EL (cell line): ENCODE measurements at regions not wholly inside any gene's neighbourhood (a gene's known extent, or its start where the extent isn't known, plus 50 kb on each side); places are given as distances from the start of the nearest gene placed in this dataset.

Experiments
- DNase-seq: peaks from one replicate; pipeline ENCODE4 v3.0.0-alpha.2; 2016

DNA sequence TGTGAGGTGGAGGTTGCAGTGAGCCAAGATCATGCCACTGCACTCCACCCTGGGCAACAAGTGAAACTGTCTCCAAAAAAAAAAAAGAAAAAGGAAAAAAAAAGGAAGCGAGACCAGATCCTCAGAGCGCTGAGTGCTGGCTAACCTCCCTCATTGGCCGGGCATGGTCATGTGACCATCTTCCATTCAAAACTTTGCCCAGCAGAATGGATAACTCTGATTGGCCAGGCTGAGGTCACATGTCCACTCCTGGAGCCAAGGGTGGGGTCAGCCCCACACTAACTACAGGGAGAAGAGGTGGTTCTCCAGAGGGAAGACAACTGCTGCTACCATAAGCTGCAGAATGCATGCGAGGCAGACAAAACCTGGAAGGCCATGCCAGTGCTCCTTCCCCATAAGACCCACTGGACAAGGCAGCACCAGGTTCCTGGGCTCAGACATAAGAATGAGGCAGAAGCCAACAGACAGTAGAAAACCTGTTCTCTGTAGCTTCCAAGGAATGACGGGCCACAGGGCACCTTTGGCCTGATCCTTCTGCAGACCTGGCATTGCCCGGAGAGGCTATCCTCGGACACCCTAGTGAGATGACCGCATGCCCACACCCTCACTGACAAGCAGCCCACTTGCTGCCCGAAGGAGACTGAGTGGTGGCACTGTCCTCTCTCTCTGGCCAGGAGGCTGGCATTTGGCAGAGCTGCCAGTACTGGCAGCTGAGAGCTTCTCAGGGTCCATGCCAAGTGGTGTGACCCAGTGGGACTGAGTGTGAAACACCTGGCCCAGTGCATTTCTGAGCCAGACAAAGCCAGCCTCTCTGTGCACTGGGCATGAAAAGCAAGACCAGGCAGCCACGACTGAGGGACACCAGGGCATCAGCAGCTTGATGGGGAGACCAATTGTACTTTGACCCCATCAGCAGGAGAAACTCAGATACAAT lies 311.9 kb upstream of the SULF2 start:
- no peak for DNase-seq

DNA sequence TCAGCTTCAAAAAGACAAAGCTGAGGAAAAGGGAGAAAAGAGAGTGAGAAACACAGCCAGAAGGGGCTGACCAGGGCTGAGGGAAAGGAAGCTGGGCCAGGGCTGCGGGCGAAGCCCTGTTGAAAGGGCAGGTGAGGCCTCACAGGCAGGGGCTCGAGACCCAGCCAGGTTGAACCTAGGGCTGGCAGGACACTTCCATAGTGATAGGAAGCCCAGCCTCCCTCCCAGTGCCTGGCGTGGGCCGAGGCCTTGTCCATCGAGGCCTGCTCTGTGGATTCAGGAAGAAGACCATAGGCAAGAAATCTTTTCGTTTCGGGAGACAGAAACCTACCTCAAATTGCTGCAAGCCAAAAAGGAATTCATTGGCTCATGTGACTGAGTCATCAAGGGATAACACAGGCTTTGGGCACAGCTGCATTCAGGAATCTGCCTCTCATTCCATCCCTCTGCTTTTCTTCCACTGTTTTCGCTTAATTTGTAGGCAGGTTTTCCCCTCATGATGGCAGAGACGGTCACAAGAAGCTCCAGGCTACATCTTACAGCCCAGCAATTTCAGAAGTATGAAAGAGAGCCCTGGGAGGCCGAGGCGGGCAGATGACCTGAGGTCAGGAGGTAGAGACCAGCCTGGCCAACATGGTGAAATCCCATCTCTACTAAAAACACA lies 311.1 kb upstream of the SULF2 start:
- DNase-seq, result no peak

DNA sequence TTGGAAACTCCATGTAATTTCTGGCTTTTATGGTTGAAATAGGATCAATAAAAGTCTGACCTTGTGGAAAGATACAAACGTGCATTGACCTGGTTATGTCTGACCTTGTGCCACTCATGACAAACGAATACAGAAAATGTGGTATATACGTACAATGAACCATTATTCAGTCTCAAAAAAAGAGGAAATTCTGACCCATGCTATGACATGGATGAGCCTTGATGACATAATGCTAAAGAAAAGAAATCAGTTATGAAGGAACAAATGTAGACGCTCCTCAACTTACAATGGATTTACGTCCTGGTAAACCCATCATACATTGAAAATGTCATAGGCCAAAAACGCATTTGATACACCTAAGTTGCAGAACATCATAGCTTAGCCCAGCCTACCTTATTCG lies 309.7 kb upstream of the SULF2 start:
- no peak for DNase-seq

DNA sequence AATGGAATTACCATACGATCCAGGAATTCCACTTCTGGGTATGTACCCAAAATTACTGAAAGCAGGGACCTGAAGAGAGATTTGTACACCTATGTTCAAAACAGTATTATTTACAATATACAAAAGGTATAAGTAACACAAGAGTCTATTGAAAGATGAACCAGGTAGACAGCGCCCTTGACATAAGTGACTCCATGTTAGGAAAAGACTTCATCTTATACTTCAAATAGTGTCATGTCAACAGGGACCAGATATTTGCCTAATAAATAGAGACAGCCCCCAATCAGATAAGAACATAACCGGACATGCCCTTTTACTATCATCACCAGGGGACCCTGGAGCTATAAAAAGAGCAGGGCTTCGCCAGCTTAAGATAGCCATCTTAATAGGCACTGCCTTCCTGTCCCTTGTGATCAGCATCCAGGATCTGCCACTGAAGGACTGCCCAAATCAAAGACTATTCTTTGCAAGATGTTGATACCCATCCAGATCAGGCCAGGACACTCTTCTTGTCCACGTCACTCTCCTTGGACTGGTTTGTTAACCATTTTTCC lies 309.0 kb upstream of the SULF2 start:
- DNase-seq, result no peak

DNA sequence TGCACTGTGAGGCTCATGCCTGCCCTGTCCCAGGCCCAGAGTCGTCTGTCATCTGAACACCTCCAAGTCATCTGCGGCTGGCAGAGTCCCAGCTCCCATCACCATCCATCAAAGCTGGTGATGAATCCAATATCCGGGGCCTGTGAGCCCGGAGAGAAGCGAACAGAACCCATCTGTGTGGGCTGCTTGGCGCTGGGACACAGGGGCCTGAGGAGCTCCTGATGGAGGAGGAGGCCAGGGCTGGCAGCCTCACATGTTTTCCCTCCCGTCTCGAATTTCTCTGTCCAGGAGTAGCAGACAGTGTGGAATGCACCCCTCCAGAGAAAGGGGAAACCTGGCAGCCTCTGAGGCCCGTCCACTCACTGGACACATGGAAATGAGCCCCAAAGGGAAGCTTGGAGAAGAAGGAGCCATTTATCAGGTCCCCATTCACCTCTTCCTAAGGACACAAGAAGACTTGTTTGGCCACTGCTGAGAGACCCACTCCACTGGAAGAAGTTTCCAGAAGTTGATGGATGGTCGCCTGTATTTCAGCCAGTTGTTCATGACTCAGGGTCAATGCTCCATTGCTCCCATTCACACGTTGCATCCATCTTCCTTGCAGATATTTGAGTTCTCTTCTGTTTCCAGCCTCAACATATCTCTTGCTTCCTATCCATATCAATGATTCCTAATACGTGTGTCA lies 307.5 kb upstream of the SULF2 start:
- DNase-seq, result no peak

DNA sequence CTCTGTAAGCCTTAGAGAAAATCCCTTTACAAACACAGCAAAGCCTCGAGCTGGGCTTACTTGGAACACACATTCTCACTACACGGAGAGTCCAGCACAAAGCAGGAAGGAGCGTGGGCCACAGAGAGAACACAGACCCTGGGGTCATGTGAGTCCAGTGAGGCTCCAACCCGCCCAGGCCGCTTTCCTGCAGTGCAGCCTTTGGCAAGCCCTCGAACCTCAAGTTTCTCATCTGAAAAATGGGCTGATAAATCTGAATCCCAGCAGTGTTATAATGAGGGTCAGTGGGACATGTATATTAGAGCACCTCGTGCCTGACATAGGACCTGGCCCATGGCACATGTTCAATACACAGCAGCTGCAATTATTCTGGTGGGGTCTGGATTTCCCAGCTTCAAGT lies 305.5 kb upstream of the SULF2 start:
- no peak for DNase-seq

DNA sequence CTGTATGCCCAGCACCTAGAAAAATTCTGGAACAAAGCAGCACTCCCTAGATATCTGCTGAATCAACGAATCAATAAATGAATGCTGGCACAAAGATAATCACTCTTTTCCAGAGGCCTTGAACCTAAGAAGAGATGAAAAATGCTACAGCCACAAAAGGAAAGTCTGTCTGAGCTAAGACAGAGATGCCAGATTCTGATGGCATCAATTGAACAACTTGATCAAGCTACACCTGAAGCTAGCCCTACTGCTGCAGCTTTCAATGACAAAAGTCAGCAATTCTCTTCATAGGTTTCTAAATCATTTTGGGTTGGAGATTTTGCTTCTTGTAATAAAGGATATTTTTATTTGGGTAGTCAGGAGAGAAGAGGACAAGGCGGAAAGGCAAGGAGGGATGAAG lies 305.0 kb upstream of the SULF2 start:
- DNase-seq, result no peak

DNA sequence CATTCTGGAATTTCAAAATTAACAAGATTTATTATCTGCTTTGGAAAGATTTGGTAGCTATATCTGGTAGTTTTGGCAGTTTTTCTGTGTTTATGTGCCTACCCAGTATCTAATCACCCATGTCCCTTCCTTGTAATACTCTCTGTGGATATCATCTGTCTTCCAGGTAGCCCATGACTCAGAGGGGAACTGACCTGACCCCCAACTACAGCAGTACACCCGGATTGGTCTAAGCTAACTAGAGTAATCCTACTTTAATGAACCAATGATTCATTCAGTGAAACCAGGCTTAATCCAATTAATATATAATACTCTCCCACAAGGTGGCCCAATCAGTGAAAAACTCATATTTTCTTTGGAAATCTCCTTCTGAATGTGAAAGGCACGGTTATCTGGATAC lies 295.3 kb upstream of the SULF2 start:
- DNase-seq, result no peak

DNA sequence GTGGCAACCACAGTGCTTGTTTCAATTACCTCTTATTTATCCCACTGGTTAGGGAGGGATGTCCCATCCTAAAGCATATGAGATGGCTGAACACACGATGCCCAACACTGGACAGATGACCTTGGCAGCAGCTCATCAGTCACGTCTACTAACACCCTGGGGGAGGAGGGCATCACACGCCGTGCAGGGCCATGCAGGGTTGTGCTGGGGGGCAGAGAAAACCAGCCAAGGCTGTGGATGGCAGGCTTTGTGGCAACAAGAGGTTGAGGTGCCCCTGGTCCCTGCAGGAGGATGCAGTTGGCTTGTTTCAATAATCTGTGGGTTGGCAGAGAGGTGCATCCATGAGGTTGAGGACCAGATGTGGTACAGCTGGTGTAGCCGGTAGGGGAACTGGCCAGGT lies 293.7 kb upstream of the SULF2 start:
- no peak for DNase-seq

DNA sequence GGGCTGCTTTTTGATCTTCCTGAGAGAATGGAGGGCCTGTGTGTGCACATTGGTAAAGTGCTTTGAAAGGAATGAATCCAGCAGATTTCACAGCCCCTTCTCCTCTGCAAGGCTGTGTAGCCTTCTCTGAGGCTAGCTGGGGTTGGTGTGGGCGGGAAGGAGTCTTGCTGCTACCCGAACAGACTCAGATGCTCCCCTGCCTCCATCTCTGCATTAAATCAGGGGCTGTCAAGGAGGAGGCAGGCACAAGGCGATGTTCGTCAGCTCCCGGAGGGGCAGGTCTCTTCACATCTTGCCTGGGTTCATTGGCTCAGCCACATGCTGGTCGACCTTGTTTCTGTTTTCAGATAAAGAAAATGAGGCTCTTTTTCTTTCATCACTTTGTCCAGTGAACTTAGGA lies 291.5 kb upstream of the SULF2 start:
- no peak for DNase-seq

DNA sequence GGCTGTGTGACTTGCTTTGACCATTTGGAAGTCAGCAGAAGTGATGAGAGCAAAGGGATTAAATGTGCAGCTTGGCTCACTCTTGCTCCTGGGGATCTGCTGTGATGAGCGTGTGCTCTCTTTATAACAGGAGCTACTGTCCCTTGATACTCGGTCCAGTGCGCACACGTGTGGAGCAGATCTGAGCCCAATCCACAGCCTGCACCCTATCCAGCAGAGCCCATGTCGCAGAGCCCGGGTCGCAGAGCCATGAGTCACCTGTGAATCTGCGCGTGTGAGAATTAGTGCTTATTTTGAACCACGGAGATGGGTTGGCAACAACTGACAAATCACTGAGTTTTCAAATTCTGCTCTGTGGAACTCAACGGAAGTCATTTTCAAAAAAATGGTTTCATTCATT lies 291.0 kb upstream of the SULF2 start:
- DNase-seq, result no peak

DNA sequence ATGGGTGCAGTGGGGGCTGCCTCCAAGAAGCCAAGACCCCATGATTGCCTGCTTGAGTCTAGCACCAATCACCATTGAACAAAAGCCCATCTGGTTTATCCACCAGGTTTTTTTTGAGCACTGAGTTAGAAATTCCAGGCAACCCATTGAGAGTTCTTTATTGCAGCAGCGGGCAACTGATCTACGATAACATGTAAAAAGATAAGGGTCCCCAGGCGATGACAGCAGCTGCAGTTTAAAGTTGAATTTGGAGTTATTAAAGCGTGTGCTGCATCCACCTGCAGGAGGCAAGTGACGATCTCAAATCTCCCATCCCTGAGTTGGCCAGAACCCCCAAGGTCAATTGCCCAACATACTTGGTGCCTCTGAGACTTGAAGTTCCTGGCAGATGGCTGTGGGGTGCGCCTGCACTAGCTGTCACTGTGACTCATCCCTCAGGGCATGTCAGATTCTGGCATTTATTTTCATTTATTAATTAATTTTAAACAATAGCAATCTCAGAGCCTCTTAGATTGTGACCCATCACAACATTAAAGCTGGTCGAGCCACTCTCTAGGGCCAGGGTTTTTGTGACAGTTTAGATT lies 290.4 kb upstream of the SULF2 start:
- no peak for DNase-seq

DNA sequence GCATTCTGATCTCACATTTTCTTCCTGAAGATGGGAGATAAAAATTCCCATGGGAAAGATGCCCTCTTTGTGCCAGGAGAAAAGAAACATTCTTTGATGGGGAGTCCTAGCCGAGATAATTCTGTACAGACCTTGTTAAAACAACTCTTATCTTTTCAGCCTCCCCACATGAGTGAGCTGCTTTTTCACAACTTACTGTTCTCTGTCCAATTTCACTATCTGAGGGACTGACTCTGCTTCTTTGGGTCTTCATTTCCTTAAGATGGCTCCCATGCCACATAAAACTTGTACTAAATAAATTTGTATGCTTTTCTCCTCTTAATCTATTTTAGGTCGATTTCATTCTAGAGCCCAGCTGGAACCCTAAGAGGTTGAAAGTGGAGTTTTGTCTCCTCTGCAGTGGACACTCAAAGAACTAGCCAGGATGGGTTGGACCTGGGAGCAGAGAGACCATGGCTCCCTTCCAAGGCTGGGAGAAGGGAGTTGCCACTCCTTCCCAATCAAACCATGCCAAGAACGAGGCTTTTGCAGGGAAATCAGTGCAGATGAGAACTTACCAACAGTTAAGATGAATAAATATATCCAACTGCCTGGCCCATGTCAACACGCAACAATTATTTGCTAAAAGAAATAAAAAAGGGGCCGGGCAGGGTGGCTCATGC lies 285.8 kb upstream of the SULF2 start:
- no peak for DNase-seq

DNA sequence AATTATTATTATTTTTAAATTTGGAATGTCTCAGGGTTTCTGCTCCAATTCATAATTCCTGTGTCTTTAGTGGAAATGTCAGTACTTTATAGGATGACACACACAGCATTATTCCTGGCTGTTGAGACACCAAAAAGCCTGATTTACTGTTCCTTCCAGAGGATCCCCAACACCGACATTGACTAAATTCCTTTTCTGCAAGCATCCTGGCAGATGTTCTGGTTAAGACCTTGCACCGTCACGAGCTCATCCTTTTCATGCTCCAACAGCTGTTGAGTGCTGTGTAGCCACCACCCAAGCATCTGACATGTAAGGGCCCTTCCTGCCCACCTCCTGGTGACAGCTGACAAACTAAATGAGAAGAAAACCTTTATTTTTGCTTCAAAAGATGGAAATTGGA lies 284.3 kb upstream of the SULF2 start:
- no peak for DNase-seq

DNA sequence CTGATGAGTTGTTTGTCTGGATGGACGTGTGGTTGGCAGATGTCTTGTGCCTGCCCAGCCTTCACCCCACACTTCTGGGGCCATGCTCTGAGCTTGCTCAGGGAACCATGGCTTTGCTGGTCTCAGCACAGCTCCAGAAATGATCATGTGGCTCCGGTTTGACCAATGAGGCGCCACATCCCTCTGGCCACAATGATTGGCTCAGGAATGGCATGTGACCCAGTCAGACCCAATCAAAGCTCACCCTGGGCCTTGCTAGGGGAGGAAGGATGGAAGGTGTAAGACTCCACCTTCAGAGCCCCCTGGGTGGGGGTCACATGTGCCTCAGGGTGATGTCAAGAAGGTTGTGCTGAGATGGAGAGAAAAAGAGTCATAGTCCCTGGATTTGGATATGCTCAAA lies 281.6 kb upstream of the SULF2 start:
- DNase-seq, result no peak

DNA sequence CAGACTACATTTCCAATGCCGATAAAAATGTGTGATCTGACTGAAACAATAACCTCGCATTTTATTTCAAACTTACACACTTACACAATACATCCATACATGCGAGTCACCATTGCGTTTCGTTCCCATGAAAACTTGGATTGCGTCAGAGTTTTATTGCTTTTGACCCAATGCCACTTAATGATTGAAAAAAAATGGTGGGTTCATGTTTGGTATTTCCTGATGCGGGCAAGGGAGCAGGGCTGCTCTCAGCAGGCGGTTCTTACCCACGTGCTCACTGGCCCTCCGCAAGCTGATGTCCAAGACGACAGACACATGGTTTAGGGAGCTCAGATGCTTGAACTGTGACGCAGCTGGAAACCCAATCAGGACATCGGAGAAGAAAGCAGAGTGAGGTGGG lies 281.0 kb upstream of the SULF2 start:
- DNase-seq, result peak; percentile 88

DNA sequence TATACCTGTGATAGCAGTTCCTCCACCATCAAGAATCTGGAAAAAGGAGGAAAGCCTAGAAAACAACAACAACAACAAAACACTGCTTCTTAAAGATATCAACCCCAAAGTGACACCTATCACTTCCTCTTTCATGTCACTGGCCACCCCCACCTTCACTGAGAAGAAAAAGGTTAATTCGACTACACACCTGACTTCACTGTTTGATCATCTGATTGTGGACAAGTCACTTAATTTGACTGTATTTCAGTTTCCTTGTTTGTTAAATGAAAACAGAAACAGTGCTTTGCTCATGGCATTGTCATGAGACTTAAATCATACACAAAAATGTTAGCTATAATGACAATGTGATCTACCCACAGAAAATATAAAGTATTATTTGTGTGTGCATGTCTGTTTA lies 280.6 kb upstream of the SULF2 start:
- no peak for DNase-seq

DNA sequence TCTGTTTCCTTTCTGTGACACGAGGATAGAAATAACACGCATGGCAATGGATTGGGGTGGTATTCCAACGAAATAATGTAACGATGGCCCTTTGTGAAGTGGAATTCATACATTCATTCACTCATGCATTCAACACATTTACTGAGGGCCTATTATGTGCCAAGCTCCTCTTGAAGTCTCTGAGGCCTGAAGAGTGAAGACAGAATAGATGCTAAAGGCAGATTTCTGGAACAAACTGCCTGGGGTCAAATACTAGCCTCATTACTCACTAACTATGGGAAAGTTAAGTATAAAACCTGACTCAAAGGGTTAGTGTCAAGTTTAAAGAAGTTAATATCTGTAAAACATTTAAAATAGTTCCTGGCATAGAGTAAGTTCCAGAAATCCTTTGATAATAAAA lies 279.6 kb upstream of the SULF2 start:
- peak; percentile 83 for DNase-seq

DNA sequence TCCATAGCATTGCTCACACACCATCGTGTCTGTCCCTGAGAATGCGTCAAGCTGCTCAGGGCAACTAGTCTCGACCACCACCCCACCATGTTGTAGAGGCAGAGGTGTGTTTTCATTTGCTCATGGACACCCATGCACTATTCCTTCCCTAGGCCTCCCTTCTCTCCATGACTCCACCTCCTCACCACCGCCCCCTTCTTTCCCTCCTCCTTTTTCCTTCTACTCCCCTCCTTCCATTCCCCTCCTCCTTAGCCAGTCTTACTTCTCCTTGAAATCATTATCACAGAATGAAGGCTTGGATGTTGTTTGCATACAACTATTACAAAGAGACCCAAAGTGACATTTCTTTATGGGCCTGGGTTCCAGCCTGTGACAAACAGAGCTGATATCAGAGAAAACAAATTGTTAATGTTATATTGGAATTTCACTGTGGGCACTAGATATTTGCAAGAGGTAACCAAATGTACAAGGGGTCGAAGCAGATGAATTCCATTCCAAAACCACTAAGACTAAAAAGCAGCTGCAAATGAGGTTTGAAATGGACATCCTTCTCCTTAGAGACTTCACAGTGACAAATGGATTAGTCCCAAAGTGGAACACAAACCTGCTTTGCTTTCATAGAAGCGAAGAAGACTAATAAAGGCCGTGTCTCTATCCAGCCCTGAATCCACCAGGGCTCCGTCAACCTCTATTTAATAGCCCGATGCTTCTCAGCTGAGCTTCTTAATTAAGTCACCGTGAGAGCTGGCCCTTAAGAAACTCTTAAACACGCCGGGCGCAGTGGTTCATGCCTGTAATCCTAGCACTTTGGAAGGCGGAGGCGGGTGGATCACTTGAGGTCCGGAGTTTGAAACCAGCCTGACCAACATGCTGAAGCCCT lies 275.8 kb upstream of the SULF2 start:
- DNase-seq, result no peak

DNA sequence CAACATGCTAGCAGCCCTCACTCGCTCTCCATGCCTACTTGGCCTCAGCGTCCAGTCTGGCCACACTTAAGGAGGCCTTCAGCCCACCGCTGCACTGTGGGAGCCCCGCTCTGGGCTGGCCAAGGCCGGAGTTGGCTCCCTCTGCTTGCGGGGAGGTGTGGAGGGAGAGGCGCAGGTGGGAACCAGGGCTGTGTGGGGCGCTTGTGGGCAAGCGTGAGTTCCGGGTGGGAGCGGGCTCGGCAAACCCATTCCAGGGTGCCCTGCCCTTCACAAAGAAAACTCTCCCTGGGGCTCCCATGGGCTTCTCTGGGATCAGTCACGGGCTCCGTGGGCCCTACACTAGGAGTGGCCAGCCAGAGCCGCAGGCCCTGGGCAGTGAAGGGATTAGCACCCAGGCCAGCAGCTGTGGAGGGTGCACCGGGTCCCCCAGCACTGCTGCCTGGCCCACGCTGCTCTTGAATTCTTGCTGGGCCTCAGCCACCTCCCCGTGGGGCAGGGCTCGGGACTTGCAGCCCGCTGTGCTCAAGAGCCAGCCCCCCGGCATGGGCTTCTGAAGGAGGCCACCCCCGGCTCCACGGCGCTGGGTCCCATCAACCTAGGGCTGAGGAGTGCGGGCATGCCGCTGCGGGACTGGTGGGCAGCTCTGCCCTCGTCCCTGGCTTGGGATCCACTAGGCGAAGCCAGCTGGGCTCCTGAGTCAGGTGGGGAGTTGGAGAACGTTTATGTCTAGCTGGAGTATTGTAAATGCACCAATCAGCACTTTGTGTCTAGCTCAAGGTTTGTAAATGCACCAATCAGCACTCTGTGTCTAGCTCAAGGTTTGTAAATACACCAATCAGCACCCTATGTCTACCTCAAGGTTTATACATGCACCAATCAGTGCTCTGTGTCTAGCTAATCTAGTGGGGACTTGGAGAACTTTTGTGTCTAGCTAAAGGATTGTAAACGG lies 273.6 kb upstream of the SULF2 start:
- DNase-seq, result no peak
